ENCODE measurements at regions not wholly inside any gene's neighbourhood (a gene's known extent, or its start where the extent isn't known, plus 50 kb on each side); places are given as distances from the start of the nearest gene placed in this dataset.

DNA sequence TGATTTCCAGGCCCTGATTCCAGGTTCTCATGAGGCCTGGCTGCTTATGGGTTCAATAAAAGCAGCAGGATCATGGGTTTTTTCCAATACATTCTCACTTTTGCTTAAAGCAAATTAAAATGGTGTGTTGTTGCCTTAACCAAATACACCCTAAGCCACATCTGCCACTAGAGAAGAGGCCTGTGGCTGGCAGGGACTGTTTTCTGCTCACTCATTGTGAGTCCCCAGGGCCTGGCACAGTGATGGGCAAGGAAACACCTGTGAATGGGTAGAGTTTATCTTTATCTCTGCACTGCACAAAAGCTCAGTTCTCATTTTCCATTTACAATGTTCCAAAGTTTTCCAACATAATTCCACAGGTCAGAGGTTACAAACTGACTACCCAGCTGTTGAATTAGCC, 726.0 kb downstream of the UQCRFS1 start:
- H3K9me3 Mint-ChIP-seq = no peaks in the 10 kb centered on the region
- peaks cover 5% of the 10 kb centered on the region for H3K27me3 Mint-ChIP-seq (ENCODE audit: low read depth, poor library complexity)
- no peak overlapping the region for H3K4me3 Mint-ChIP-seq
- TF ChIP-seq, protein P1, sequence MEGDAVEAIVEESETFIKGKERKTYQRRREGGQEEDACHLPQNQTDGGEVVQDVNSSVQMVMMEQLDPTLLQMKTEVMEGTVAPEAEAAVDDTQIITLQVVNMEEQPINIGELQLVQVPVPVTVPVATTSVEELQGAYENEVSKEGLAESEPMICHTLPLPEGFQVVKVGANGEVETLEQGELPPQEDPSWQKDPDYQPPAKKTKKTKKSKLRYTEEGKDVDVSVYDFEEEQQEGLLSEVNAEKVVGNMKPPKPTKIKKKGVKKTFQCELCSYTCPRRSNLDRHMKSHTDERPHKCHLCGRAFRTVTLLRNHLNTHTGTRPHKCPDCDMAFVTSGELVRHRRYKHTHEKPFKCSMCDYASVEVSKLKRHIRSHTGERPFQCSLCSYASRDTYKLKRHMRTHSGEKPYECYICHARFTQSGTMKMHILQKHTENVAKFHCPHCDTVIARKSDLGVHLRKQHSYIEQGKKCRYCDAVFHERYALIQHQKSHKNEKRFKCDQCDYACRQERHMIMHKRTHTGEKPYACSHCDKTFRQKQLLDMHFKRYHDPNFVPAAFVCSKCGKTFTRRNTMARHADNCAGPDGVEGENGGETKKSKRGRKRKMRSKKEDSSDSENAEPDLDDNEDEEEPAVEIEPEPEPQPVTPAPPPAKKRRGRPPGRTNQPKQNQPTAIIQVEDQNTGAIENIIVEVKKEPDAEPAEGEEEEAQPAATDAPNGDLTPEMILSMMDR (IDR thresholded peaks at IDR 0.05) = no peak
- no peaks in the 10 kb centered on the region for H3K36me3 Mint-ChIP-seq (ENCODE audit: low read depth)
- H3K27ac Mint-ChIP-seq = no peak overlapping the region
- peaks cover 63% of the 10 kb centered on the region for H3K4me1 Mint-ChIP-seq
- no peak for DNase-seq

DNA sequence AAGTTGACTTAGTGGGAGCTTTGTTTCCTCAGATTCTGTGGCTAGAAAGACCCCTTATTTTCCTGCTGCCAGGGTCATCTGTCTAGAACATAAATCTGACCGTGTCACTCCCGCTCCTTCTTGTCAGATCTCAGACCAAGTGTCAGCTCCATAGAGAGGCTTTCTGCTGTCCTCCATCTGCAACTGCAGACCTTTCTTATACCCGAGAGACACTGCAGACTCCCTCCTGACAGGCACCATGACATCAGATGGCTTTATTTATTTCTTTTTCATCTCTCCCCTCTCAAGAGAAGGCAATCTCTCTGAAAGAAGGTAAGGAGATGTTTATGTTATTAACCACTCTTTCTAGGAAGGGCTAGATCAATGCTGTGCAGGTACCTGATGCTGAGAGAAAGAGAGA, 726.5 kb downstream of the UQCRFS1 start:
- TF ChIP-seq, protein P1 (IDR thresholded peaks at IDR 0.05) = no peak
- H3K4me3 Mint-ChIP-seq = no peak overlapping the region
- H3K4me1 Mint-ChIP-seq = peaks cover 65% of the 10 kb centered on the region
- H3K27ac Mint-ChIP-seq = no peak overlapping the region
- no peak for DNase-seq
- no peaks in the 10 kb centered on the region for H3K36me3 Mint-ChIP-seq (ENCODE audit: low read depth)
- no peaks in the 10 kb centered on the region for H3K9me3 Mint-ChIP-seq
- H3K27me3 Mint-ChIP-seq (ENCODE audit: low read depth, poor library complexity) = peaks cover 5% of the 10 kb centered on the region

DNA sequence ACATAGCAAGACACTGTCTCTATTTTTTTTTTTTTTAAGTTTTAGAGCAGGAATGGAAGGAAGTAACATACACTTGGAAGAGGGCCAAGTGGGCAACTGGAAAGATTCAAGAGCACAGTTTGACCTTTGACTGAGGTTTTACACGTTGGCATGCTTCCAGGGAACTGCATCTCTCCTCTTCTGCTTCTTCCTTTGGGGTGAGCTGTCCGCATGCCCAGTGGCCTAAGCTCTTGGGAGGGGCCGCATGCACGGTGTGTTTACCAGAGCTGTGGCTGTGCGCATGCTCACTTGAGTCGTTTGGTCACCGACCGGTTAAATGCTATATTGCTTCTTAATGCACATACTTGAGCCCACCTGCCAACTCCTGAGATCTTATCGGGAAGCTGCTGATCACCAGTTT, 727.7 kb downstream of the UQCRFS1 start:
- no peak for DNase-seq
- Mint-ChIP-seq H3K27me3 (ENCODE audit: low read depth, poor library complexity) (peaks cover 5% of the 10 kb centered on the region), H3K4me1 (peaks cover 66% of the 10 kb centered on the region), H3K4me3 (no peak overlapping the region), H3K36me3 (ENCODE audit: low read depth) (no peaks in the 10 kb centered on the region), H3K27ac (no peak overlapping the region), H3K9me3 (no peaks in the 10 kb centered on the region)
- TF ChIP-seq, protein P1 (IDR thresholded peaks at IDR 0.05) = no peak

DNA sequence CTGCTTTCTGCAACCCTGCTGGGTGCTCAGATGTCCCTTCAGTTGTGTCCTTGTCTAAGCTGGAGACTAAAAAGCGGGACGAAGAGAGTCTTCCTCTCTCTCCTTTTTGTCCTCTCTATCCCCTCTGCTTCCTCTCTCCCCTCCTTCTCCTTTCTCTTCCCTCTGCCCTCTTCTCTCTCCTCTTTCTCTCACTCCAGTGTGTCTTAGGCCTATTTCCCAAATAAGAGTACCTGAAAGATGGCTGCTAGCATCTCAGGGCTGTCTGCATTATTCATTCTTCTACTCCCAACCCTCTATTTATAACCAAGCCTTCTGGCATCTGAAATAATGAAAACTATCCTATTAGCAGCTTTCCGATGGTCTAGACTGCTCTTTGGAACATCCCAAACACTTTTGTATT, 729.8 kb downstream of the UQCRFS1 start:
- TF ChIP-seq, protein P1 (IDR thresholded peaks at IDR 0.05) = no peak
- Mint-ChIP-seq H3K27me3 (ENCODE audit: low read depth, poor library complexity) (no peaks in the 10 kb centered on the region), H3K4me3 (no peak overlapping the region), H3K27ac (no peak overlapping the region), H3K36me3 (ENCODE audit: low read depth) (no peaks in the 10 kb centered on the region), H3K9me3 (peaks cover 12% of the 10 kb centered on the region), H3K4me1 (peaks cover 45% of the 10 kb centered on the region)
- no peak for DNase-seq

DNA sequence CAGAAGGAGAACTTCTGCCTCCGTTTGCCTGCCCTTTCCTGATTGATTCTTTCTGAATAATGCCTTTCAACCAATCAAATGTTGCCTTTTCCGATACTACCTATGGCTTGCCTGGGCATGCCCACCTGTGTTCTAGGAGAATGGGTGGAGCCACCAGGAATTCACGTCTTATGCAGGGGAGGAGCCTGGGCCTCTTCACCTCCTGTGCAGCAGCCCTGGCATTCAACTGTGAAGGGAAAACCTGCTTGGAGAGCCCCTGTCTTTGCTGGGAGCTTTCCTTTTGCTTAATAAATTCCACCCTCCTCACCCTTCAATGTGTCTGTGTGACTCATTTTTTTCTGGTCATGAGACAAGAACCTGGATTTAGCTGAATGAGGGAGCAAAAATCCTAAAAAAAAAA, 730.7 kb downstream of the UQCRFS1 start:
- no peaks in the 10 kb centered on the region for H3K27me3 Mint-ChIP-seq (ENCODE audit: low read depth, poor library complexity)
- DNase-seq = no peak
- H3K4me3 Mint-ChIP-seq = no peak overlapping the region
- H3K9me3 Mint-ChIP-seq = peaks cover 12% of the 10 kb centered on the region
- no peaks in the 10 kb centered on the region for H3K36me3 Mint-ChIP-seq (ENCODE audit: low read depth)
- H3K27ac Mint-ChIP-seq = no peak overlapping the region
- TF ChIP-seq, protein P1 (IDR thresholded peaks at IDR 0.05) = no peak
- peaks cover 36% of the 10 kb centered on the region for H3K4me1 Mint-ChIP-seq

DNA sequence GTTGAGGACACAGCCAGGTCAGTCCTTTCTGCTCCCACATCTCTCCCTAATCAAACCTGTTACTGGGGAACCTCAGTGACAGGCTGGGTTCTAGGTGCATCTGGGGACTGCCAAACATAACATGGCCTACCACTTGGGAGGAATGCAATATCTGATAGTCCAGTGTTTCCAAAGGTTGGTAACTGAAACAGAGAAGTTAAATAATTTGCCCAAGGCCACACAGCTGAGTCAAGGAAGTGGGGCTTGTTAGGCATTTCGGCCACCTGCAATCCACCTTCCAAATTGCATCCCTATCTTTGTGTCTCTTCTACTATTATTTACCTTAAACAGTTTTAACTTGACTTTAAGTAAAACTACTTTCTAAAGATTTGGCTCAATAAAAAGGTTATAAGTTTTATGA, 731.3 kb downstream of the UQCRFS1 start:
- H3K4me3 Mint-ChIP-seq = no peak overlapping the region
- H3K4me1 Mint-ChIP-seq = peaks cover 33% of the 10 kb centered on the region
- DNase-seq = no peak
- TF ChIP-seq, protein P1 (IDR thresholded peaks at IDR 0.05) = no peak
- H3K36me3 Mint-ChIP-seq (ENCODE audit: low read depth) = no peaks in the 10 kb centered on the region
- no peak overlapping the region for H3K27ac Mint-ChIP-seq
- peaks cover 12% of the 10 kb centered on the region for H3K9me3 Mint-ChIP-seq
- no peaks in the 10 kb centered on the region for H3K27me3 Mint-ChIP-seq (ENCODE audit: low read depth, poor library complexity)
